ENCODE measurements at regions not wholly inside any gene's neighbourhood (a gene's known extent, or its start where the extent isn't known, plus 50 kb on each side); places are given as distances from the start of the nearest gene placed in this dataset.

- no peak overlapping the region for H3K4me3 ChIP-seq (ENCODE audit: low read length)
- DNase-seq (ENCODE audit: low read depth): no peak
- TF ChIP-seq, protein P1, sequence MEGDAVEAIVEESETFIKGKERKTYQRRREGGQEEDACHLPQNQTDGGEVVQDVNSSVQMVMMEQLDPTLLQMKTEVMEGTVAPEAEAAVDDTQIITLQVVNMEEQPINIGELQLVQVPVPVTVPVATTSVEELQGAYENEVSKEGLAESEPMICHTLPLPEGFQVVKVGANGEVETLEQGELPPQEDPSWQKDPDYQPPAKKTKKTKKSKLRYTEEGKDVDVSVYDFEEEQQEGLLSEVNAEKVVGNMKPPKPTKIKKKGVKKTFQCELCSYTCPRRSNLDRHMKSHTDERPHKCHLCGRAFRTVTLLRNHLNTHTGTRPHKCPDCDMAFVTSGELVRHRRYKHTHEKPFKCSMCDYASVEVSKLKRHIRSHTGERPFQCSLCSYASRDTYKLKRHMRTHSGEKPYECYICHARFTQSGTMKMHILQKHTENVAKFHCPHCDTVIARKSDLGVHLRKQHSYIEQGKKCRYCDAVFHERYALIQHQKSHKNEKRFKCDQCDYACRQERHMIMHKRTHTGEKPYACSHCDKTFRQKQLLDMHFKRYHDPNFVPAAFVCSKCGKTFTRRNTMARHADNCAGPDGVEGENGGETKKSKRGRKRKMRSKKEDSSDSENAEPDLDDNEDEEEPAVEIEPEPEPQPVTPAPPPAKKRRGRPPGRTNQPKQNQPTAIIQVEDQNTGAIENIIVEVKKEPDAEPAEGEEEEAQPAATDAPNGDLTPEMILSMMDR (conservative IDR thresholded peaks at IDR 0.05; ENCODE audit: low read depth, low read length): no peak
Measured at GRCh38 chr15:36265422-36265821, 314.0 kb upstream of the CDIN1 start.

- DNase-seq (ENCODE audit: low read depth): no peak
- H3K4me3 ChIP-seq (ENCODE audit: low read length): no peak overlapping the region
- TF ChIP-seq, protein P1 (conservative IDR thresholded peaks at IDR 0.05; ENCODE audit: low read depth, low read length): no peak
Measured at GRCh38 chr15:36271048-36271447, 308.4 kb upstream of the CDIN1 start.

DNA sequence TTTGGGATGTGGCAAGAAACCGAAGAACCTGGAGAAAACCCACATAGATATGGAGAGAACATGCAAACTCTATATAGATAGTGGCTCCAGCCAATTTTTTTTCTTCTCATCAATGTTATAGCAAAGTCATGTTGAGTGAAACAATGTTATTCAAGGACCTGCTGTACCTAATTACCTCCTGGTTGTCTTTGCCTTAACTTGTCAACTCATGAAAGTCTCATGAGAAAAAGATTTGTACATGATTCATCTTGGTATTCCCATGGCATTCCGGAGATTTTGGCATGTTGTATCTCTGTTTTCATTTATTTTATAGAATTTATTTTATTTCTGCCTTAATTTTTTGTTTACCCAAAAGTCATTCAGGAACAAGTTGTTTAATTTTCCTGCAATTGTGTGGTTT is 303.8 kb upstream of the CDIN1 start:
- TF ChIP-seq, protein P1 (conservative IDR thresholded peaks at IDR 0.05; ENCODE audit: low read depth, low read length): no peak
- no peak overlapping the region for H3K4me3 ChIP-seq (ENCODE audit: low read length)
- no peak for DNase-seq (ENCODE audit: low read depth)

DNA sequence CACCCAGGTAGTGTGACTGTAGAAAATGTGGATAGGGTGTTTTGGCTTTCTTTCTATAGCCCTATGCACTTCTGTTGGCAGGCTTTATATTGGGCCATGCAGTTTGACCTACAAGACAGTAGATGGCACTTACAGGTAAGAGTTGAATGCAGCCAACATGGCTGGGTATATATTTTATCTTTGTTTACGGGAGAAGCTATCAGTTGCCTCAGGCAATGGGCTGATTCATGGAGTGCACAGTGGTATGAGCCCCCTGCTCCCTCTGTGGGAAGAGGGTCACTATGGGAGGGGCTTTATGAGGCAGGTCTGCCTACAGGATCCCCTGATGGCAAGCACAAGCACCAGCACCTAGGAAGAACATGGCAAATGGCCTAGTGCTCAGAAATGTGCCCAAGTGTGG is 301.2 kb upstream of the CDIN1 start:
- TF ChIP-seq, protein P1 (conservative IDR thresholded peaks at IDR 0.05; ENCODE audit: low read depth, low read length): no peak
- no peak overlapping the region for H3K4me3 ChIP-seq (ENCODE audit: low read length)
- no peak for DNase-seq (ENCODE audit: low read depth)

- no peak for DNase-seq (ENCODE audit: low read depth)
- no peak overlapping the region for H3K4me3 ChIP-seq (ENCODE audit: low read length)
- TF ChIP-seq, protein P1 (conservative IDR thresholded peaks at IDR 0.05; ENCODE audit: low read depth, low read length): no peak
Measured at GRCh38 chr15:36282821-36283220, 296.6 kb upstream of the CDIN1 start.

DNA sequence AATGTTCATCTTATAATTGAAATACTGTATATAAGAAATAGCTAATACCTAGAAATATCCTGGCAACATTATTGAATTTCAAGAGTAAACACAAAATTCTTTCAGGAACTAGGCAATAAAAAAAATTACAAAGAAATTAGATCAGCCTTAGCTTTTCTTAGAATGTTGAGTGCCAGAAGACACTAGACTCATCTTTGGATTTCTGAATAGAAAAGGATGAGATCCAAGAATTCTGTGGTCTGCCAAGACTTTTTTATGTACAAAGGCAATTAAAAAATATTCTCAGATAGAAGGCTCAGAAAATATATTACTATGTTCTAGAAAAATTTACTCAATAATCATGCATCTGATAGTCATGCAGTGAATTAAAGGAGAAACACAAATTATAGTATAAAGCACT is 294.5 kb upstream of the CDIN1 start:
- no peak for DNase-seq (ENCODE audit: low read depth)
- TF ChIP-seq, protein P1 (conservative IDR thresholded peaks at IDR 0.05; ENCODE audit: low read depth, low read length): no peak
- H3K4me3 ChIP-seq (ENCODE audit: low read length): no peak overlapping the region

GRCh38 chr15:36291501-36291900 is 287.9 kb upstream of the CDIN1 start:
- no peak overlapping the region for H3K4me3 ChIP-seq (ENCODE audit: low read length)
- TF ChIP-seq, protein P1 (conservative IDR thresholded peaks at IDR 0.05; ENCODE audit: low read depth, low read length): no peak
- no peak for DNase-seq (ENCODE audit: low read depth)

All from retinal pigment epithelial cell (primary cell).